ENCODE measurements at regions not wholly inside any gene's neighbourhood (a gene's known extent, or its start where the extent isn't known, plus 50 kb on each side); places are given as distances from the start of the nearest gene placed in this dataset.

GRCh38 chr2:108076527-108076926 is 90.2 kb downstream of the SLC5A7 start:
- no peak for TF ChIP-seq POLR2AphosphoS5 (IDR thresholded peaks at IDR 0.05)
- no peak for TF ChIP-seq CTCF (IDR thresholded peaks at IDR 0.05)
- no peak for TF ChIP-seq POLR2A (IDR thresholded peaks at IDR 0.05)
